ENCODE measurements at regions not wholly inside any gene's neighbourhood (a gene's known extent, or its start where the extent isn't known, plus 50 kb on each side); places are given as distances from the start of the nearest gene placed in this dataset.

- no peak for DNase-seq
Measured at GRCh38 chr5:97601651-97602050, 418.6 kb upstream of the RIOK2 start.

GRCh38 chr5:97606531-97606930 is 423.5 kb upstream of the RIOK2 start:
- no peak for DNase-seq

GRCh38 chr5:97608501-97608900 is 425.5 kb upstream of the RIOK2 start:
- DNase-seq, result no peak

- DNase-seq, result no peak
Measured at GRCh38 chr5:97618721-97619120, 435.7 kb upstream of the RIOK2 start.

- DNase-seq, result no peak
Measured at GRCh38 chr5:97623441-97623840, 440.4 kb upstream of the RIOK2 start.

GRCh38 chr5:97624886-97625285 is 441.8 kb upstream of the RIOK2 start:
- no peak for DNase-seq

GRCh38 chr5:97627272-97627671 is 444.2 kb upstream of the RIOK2 start:
- no peak for DNase-seq

GRCh38 chr5:97628031-97628430 is 445.0 kb upstream of the RIOK2 start:
- no peak for DNase-seq

GRCh38 chr5:97628807-97629206 is 445.8 kb upstream of the RIOK2 start:
- DNase-seq, result no peak

- no peak for DNase-seq
Measured at GRCh38 chr5:97629276-97629675, 446.2 kb upstream of the RIOK2 start.

- DNase-seq, result no peak
Measured at GRCh38 chr5:97635553-97635952, 452.5 kb upstream of the RIOK2 start.

- DNase-seq, result no peak
Measured at GRCh38 chr5:97636766-97637165, 453.7 kb upstream of the RIOK2 start.

- DNase-seq, result no peak
Measured at GRCh38 chr5:97641081-97641480, 458.0 kb upstream of the RIOK2 start.

GRCh38 chr5:97644206-97644605 is 461.2 kb upstream of the RIOK2 start:
- no peak for DNase-seq

- no peak for DNase-seq
Measured at GRCh38 chr5:97644896-97645295, 461.8 kb upstream of the RIOK2 start.

- DNase-seq, result no peak
Measured at GRCh38 chr5:97657239-97657638, 474.2 kb upstream of the RIOK2 start.

GRCh38 chr5:97658116-97658900 is 475.3 kb upstream of the RIOK2 start:
- DNase-seq, result no peak

GRCh38 chr5:97666783-97667182 is 483.7 kb upstream of the RIOK2 start:
- DNase-seq, result no peak

GRCh38 chr5:97670447-97670846 is 487.4 kb upstream of the RIOK2 start:
- no peak for DNase-seq

- DNase-seq, result no peak
Measured at GRCh38 chr5:97676608-97677007, 493.6 kb upstream of the RIOK2 start.

- DNase-seq, result no peak
Measured at GRCh38 chr5:97694091-97694490, 511.0 kb upstream of the RIOK2 start.

GRCh38 chr5:97714424-97714823 is 531.4 kb upstream of the RIOK2 start:
- DNase-seq, result no peak

GRCh38 chr5:97726106-97726505 is 543.1 kb upstream of the RIOK2 start:
- no peak for DNase-seq

- no peak for DNase-seq
Measured at GRCh38 chr5:97728920-97729319, 545.9 kb upstream of the RIOK2 start.

GRCh38 chr5:97729938-97730337 is 546.9 kb upstream of the RIOK2 start:
- DNase-seq, result no peak

All from activated T-cell treated with anti-CD3 and anti-CD28 coated beads, Interleukin-2, amount 50 U/mL, for 48 hours (primary cell).